ENCODE measurements at regions not wholly inside any gene's neighbourhood (a gene's known extent, or its start where the extent isn't known, plus 50 kb on each side); places are given as distances from the start of the nearest gene placed in this dataset.
"Not testable (repeated sequence)": the region's sequence is repeated elsewhere in the genome, so short reads cannot be mapped to it uniquely, and the experiment has no call there.

GRCh38 chr20:29443206-29443781, 1814.2 kb upstream of the DEFB115 start:
- DNase-seq (ENCODE audit: low read depth) = peak; percentile 73
- peak; percentile 66 for TF ChIP-seq CTCF (conservative IDR thresholded peaks at IDR 0.05; ENCODE audit: low read depth, low read length)
- peak overlapping the region; percentile 44 for H3K4me3 ChIP-seq (ENCODE audit: low read depth, low read length)

- no peak for DNase-seq (ENCODE audit: low read depth)
- H3K4me3 ChIP-seq (ENCODE audit: low read depth, low read length) = no peak overlapping the region
- no peak for TF ChIP-seq CTCF (conservative IDR thresholded peaks at IDR 0.05; ENCODE audit: low read depth, low read length)
Measured at GRCh38 chr20:29443819-29444218, 1813.6 kb upstream of the DEFB115 start.

- peak overlapping the region; percentile 44 for H3K4me3 ChIP-seq (ENCODE audit: low read depth, low read length)
- DNase-seq (ENCODE audit: low read depth) = peak; percentile 95
Measured at GRCh38 chr20:29445050-29445907, 1812.2 kb upstream of the DEFB115 start.

GRCh38 chr20:29447517-29448484, 1809.7 kb upstream of the DEFB115 start:
- DNase-seq (ENCODE audit: low read depth) = not testable (repeated sequence)
- H3K4me3 ChIP-seq (ENCODE audit: low read depth, low read length) = peak overlapping the region; percentile 25

- DNase-seq (ENCODE audit: low read depth) = no peak
- no peak overlapping the region for H3K4me3 ChIP-seq (ENCODE audit: low read depth, low read length)
- TF ChIP-seq CTCF (conservative IDR thresholded peaks at IDR 0.05; ENCODE audit: low read depth, low read length) = no peak
Measured at GRCh38 chr20:29448806-29449470, 1808.5 kb upstream of the DEFB115 start.

- no peak for TF ChIP-seq CTCF (conservative IDR thresholded peaks at IDR 0.05; ENCODE audit: low read depth, low read length)
- H3K4me3 ChIP-seq (ENCODE audit: low read depth, low read length) = no peak overlapping the region
- DNase-seq (ENCODE audit: low read depth) = no peak
Measured at GRCh38 chr20:29452186-29452585, 1805.3 kb upstream of the DEFB115 start.

- not testable (repeated sequence) for DNase-seq (ENCODE audit: low read depth); H3K4me3 ChIP-seq (ENCODE audit: low read depth, low read length)
Measured at GRCh38 chr20:29456987-29457693, 1800.3 kb upstream of the DEFB115 start.
